ENCODE measurements at regions not wholly inside any gene's neighbourhood (a gene's known extent, or its start where the extent isn't known, plus 50 kb on each side); places are given as distances from the start of the nearest gene placed in this dataset.
A peak's percentile ranks its signal among the peaks of the same experiment; 100 is the strongest.
"Not testable (repeated sequence)": the region's sequence is repeated elsewhere in the genome, so short reads cannot be mapped to it uniquely, and the experiment has no call there.

GRCh38 chr7:113292105-113292504 is 173.8 kb upstream of the SMIM30 start:
- no peak for DNase-seq

GRCh38 chr7:113291058-113291457 is 172.7 kb upstream of the SMIM30 start:
- DNase-seq = no peak

GRCh38 chr7:113289140-113289740 is 170.9 kb upstream of the SMIM30 start:
- DNase-seq = no peak

GRCh38 chr7:113285411-113285810 is 167.1 kb upstream of the SMIM30 start:
- no peak for DNase-seq

GRCh38 chr7:113283861-113284260 is 165.5 kb upstream of the SMIM30 start:
- no peak for DNase-seq

GRCh38 chr7:113282875-113283274 is 164.5 kb upstream of the SMIM30 start:
- no peak for DNase-seq

GRCh38 chr7:113281223-113281622 is 162.9 kb upstream of the SMIM30 start:
- no peak for DNase-seq

- no peak for DNase-seq
Observed at GRCh38 chr7:113279256-113279655, 160.9 kb upstream of the SMIM30 start.

GRCh38 chr7:113270790-113271189 is 152.4 kb upstream of the SMIM30 start:
- DNase-seq = no peak

- DNase-seq = not testable (repeated sequence)
Observed at GRCh38 chr7:113269592-113269991, 151.2 kb upstream of the SMIM30 start.

GRCh38 chr7:113268757-113269156 is 150.4 kb upstream of the SMIM30 start:
- no peak for DNase-seq

- no peak for DNase-seq
Observed at GRCh38 chr7:113267885-113268284, 149.5 kb upstream of the SMIM30 start.

- no peak for DNase-seq
Observed at GRCh38 chr7:113267271-113267670, 148.9 kb upstream of the SMIM30 start.

GRCh38 chr7:113263749-113264148 is 145.4 kb upstream of the SMIM30 start:
- DNase-seq = no peak

GRCh38 chr7:113263215-113263742 is 144.9 kb upstream of the SMIM30 start:
- not testable (repeated sequence) for DNase-seq

GRCh38 chr7:113256883-113257531 is 138.7 kb upstream of the SMIM30 start:
- DNase-seq = no peak

- DNase-seq = no peak
Observed at GRCh38 chr7:113247198-113247597, 128.8 kb upstream of the SMIM30 start.

- no peak for DNase-seq
Observed at GRCh38 chr7:113246738-113247137, 128.4 kb upstream of the SMIM30 start.

GRCh38 chr7:113232885-113233284 is 114.5 kb upstream of the SMIM30 start:
- no peak for DNase-seq

- no peak for DNase-seq
Observed at GRCh38 chr7:113230691-113231090, 112.3 kb upstream of the SMIM30 start.

- DNase-seq = peak; percentile 29
Observed at GRCh38 chr7:113217314-113217713, 99.0 kb upstream of the SMIM30 start.

GRCh38 chr7:113216038-113216437 is 97.7 kb upstream of the SMIM30 start:
- no peak for DNase-seq

GRCh38 chr7:113209449-113210203 is 91.3 kb upstream of the SMIM30 start:
- DNase-seq = no peak

- no peak for DNase-seq
Observed at GRCh38 chr7:113207931-113208330, 89.6 kb upstream of the SMIM30 start.
